HUDEP-2 (cell line): ENCODE measurements at regions not wholly inside any gene's neighbourhood (a gene's known extent, or its start where the extent isn't known, plus 50 kb on each side); places are given as distances from the start of the nearest gene placed in this dataset.

Experiments used
- DNase-seq, 76 experiments: peaks; one replicate each; lab custom pipeline; 2025; ENCODE audit not compliant: unreplicated experiment in 76 of 76; lab: John Stamatoyannopoulos, UW

GRCh38 chr1:232386721-232387510 is 243.0 kb downstream of the SIPA1L2 start:
- no peak for DNase-seq

DNA sequence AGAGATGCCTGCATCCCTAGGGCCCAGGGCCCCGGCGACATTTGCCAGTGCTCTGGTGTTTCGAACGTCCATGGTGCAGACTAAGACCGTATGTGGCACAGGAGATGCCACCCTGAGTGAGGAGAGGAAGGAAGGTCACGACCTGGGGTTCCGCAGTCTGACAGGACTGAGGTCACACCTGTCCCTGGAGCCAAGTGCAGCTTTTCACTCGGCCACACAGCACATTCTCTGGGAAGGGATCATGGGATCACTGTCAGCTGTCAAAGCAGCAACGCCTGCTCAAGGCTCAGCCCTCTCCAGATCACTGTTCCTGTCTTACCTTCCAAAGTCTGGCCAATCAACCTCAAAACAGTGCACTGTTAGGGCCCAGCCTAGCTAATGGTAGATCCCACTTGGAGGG is 243.6 kb downstream of the SIPA1L2 start:
- no peak for DNase-seq

DNA sequence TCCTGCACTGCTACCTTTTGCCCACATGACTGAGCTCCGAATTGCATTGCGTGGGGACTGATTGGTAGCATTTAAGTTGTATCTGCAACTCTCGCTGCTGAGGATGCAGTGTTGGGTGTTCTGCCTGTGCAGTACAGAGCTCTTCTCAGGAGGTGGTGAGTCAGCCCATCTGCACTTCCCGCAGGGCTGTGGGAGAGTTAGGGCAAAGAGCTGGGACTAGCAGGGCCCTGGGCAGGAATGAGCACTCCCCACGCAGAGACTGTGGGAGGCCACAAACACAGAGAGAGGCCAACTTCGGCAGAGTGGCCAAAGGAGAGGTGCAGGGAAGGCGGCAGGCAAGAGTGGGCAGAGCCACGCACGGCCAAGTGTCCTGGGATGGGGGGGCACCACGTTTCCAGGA is 244.7 kb downstream of the SIPA1L2 start:
- DNase-seq: no peak

DNA sequence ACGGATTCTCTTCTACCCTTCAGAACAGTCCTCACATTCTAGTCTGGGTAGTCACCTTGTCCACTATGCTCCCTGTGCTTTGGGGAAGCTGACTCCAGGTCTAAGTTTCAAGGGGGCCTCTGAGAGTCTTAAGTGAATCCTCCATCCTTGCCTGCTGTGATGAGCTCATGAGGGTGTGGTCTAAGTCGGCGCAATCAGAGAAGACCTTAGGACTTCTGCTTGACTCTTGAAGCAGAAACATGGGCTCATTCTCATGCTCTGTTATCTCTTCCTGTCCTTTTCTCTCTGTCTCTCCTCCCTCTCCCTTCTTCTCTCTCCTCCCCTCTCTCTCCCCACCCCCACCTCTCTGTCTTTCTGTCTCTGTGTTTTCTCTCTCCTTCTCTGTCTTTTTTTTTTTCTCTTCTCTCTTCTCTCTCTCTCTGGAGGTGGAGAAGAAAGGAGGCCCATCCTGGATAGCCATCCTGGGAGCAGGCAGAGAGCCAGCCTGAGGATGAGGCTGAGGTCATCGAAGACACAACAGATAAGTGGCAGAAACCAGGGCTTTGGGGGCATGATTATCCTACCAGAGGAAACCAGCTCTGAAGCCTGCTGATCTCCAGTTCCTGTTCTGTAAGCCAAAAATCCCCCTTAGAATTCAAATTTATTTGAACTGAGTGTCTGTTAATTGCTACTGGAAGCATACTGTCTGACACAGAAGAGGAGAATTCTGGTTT is 245.6 kb downstream of the SIPA1L2 start:
- no peak for DNase-seq

DNA sequence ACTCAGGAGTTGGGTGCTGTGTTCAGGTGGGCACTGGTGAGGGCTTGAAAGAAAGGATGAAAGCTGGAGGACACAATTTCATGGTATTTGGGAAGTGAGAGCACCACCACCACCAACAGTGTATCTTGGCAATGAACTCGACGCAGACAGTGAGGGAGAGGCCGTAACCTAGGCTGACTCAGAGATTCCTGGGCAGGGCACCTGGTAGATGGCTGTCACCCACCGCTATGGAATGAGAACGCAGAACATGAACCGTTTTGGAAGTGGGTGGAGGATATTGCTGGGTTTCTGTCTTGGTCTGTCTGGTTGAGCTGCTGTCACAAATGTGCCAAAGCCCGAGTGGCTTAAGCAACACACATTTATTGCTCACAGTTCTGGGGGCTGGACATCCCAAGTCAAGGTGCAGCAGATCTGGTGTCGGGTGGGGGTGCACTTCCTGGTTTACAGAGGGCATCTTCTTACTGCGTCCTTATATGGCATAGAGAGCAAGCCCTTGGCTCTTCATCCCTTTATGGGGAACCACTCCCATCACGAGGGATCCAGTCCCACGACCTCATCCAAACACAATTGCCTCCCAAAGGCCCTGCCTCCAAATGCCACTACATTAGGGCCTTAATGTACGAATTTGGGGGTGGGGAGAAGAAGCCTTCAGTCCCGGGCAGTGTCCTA is 246.3 kb downstream of the SIPA1L2 start:
- no peak for DNase-seq

GRCh38 chr1:232382671-232383070 is 247.3 kb downstream of the SIPA1L2 start:
- DNase-seq: no peak

GRCh38 chr1:232381394-232382100 is 248.4 kb downstream of the SIPA1L2 start:
- DNase-seq: no peak

- no peak for DNase-seq
Measured at GRCh38 chr1:232380596-232380995, 249.3 kb downstream of the SIPA1L2 start.

DNA sequence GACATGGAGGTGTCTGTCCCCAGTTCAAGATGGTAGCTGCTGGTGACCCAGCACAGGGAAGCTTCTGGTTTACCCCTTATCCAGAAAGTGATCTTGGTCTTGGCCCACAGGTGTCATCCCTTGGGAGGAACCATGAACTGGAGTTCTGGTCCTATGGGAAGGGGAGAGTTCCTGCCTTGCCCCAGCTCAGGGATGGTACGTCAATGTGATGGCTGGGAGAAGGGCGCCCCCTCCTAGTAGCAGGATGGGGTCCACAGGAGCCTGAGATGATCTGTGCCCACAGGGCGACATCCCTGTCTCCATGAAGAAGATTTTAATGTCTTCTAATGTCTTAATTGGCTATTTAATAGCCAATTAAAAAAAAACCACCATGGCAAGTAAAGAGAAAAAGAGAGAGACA is 249.8 kb downstream of the SIPA1L2 start:
- no peak for DNase-seq

DNA sequence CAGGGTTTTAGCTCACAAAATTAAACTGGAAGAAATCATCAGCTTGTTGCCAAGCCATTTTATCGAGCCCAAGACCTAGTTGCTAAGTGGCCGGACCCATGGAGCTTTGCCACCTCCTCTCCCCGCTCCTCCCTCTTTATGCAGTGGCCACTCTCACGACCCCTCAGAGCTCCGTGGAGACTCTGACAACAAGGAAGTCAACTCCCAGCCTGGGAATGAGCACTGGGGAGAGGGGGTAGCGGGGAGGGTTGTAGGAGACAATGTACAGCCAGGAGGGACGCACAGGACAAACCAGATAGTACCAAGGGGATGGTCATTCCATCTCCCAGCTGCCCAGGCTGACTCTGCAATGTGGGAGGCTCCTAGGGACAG is 250.9 kb downstream of the SIPA1L2 start:
- DNase-seq: no peak

DNA sequence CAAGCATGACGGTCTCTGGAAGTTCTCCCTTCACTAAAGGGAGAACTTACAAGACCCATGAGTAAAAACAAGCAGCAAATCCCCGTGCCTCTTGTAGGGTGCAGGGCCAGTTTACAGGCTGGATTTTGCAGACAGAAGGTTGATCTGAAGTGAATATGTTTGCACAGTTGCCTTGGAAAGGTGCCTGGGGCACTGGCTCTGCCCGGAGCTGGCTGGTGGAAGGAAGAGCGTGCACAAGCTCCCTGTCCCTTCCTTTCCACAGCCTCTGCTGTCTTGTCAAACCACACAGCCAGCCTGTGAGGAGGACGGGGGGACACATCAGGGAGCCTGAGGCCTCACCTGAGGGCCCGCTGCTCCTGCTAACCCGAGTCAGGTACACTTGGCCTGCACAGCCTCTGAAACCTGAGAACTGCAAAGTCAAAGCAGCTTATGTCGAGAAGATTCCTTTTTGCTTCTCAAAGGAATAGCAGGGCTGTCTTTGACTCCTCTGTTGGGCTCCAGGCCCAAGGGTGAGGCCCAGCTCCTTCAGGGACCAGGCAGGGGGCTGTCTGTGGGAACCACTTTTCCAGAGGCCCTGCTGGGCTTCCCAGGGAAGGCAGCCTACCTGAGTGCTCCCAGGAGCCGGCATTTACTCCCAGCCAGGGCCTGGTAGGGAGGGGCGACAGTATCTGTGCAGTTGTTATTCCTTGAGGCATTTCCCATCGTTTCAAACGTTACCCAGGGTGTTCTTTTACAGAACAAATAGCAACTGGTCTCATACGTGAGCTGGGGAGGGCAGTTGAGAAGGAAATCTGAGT is 251.5 kb downstream of the SIPA1L2 start:
- DNase-seq: no peak

DNA sequence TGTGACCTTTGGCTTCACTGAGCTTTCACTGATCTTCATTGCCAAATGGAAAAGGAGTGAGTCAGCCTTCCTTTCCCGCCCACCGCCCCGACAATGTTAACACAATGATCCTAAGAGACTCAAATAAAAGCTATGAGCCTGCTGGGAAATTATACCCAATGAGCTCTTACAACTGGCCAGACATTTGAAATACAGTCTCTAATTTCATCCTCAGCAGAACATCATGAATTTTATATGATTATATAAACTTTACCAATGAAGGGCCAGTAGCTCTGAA is 252.5 kb downstream of the SIPA1L2 start:
- DNase-seq: no peak

DNA sequence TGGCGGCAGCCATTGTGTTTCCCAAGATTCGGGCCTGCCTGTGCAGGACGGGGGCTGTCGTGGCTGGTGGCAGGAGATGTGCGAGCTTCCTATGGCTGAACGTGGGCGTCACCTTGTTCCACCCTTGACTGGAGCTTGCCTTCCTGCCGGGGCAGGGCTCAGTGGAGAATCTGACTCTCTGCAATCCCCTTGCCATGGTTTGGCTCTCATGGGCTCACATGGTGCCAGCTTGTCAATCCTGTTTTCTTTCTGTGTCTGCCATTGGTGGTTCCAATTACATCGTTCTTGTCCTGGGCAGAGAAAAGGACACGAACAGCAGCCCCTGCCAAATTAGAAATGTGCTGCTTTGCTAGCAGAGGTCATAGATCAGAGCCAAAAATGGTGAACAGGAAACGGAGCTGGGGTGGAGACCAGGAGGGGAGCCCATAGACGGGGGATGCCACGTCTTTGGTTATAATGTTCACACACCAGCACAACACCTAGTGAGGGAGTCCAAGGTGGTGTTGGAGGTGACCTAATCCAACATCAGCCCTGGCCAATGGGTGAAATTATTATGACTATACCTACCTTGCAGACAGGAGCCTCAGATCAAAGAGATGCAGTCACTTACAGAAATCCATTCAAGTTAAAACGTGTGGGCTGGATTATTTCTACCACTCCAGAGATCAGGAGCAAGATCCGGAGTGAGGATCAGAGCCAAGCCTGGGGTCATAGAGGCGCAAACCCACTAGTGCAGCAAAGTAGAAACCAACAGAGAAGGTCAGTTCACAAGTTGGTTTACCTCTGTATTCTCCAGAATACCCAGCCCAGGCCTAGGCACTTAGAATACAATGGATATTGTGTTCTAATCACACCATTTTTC is 253.1 kb downstream of the SIPA1L2 start:
- DNase-seq: no peak

DNA sequence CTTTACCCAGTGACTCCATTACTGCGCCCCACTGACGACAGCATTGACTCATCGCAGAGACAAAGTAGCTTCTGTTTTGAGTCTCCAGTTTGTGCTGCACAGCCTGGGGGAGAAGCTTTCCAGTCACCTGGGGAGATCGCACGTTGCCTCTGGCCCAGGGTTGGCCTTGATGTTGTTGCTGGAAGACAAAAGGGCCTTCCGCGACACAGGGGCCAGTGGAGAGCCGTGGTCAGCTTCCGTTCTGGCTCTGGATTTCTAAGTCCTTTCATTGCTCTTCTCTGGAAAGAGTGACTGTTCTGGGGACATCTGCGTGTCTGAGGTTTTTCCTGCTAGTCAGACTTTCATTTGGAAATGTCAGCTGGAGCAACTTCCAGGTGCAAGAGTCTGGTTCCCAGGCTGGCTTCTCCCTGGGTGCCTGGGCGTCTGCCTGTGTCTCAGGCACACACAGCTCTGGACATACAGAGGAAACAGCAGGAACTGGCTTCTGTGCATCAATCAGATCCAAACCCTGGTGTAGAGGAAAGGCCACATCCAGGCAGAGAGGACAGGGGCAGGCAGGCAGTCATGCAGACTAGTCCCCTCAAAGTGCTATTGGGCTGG is 257.0 kb downstream of the SIPA1L2 start:
- DNase-seq: no peak

GRCh38 chr1:232372431-232372830 is 257.5 kb downstream of the SIPA1L2 start:
- no peak for DNase-seq

GRCh38 chr1:232369451-232370296 is 260.3 kb downstream of the SIPA1L2 start:
- no peak for DNase-seq

DNA sequence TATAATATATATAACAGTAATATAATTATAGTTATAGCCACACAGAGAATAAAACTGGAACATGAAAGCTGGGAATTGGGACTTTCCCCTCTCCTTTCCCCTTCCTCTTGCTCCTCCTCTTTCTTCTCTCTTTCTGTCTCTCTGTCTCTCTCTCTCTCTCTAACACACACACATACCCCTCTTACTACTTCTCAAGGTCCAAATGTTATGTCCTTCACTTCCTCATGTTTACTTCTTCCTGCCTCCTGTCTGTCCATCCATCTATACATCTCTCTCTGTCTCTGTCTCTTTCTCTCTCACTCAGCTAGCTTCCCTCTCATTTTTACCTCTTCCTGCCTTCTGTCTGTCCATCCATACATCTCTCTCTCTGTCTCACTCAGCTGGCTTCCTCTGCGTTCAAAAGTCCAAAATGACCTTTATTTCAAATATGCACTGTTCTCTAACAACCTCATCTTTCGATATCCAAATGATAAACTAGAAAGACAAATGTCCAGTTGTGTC is 261.1 kb downstream of the SIPA1L2 start:
- DNase-seq: no peak

DNA sequence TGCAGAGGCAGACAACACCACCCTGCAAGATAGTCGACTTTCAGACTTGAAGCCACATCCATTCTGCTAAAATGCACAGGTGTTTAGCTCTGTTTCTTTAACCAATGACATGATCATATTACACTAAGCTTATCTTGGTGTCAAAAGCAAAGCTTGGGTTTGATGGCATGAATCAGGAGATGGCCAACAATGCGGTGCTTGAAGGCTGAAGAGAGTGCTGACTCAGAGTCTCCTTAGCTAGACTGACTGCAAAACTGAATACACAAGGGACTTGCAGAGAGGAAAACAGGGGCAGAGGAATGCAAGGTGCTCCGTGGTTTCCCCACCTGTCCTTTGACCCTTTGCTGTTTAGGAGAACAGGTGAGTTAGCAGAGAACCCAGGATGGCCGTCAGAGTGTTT is 262.6 kb downstream of the SIPA1L2 start:
- DNase-seq: no peak
